ENCODE measurements at regions not wholly inside any gene's neighbourhood (a gene's known extent, or its start where the extent isn't known, plus 50 kb on each side); places are given as distances from the start of the nearest gene placed in this dataset.

GRCh38 chr13:91184244-91184926, 163.1 kb upstream of the MIR17HG start:
- no peak for DNase-seq

- DNase-seq = no peak
Observed at GRCh38 chr13:91185294-91185863, 162.1 kb upstream of the MIR17HG start.

- no peak for DNase-seq
Observed at GRCh38 chr13:91187522-91187921, 160.0 kb upstream of the MIR17HG start.

GRCh38 chr13:91189506-91189905, 158.0 kb upstream of the MIR17HG start:
- no peak for DNase-seq

GRCh38 chr13:91193358-91193757, 154.1 kb upstream of the MIR17HG start:
- DNase-seq = no peak

GRCh38 chr13:91195789-91196188, 151.7 kb upstream of the MIR17HG start:
- DNase-seq = no peak

GRCh38 chr13:91196958-91197357, 150.5 kb upstream of the MIR17HG start:
- no peak for DNase-seq

GRCh38 chr13:91199866-91200265, 147.6 kb upstream of the MIR17HG start:
- no peak for DNase-seq

- DNase-seq = no peak
Observed at GRCh38 chr13:91200486-91200885, 147.0 kb upstream of the MIR17HG start.

- no peak for DNase-seq
Observed at GRCh38 chr13:91203430-91203829, 144.1 kb upstream of the MIR17HG start.

GRCh38 chr13:91207261-91207660, 140.2 kb upstream of the MIR17HG start:
- DNase-seq = no peak

- DNase-seq = no peak
Observed at GRCh38 chr13:91211510-91211909, 136.0 kb upstream of the MIR17HG start.

- no peak for DNase-seq
Observed at GRCh38 chr13:91212231-91212630, 135.3 kb upstream of the MIR17HG start.

GRCh38 chr13:91214031-91214430, 133.5 kb upstream of the MIR17HG start:
- DNase-seq = no peak

GRCh38 chr13:91216928-91217700, 130.4 kb upstream of the MIR17HG start:
- DNase-seq = no peak

- no peak for DNase-seq
Observed at GRCh38 chr13:91219201-91219600, 128.3 kb upstream of the MIR17HG start.

GRCh38 chr13:91220872-91221271, 126.6 kb upstream of the MIR17HG start:
- DNase-seq = no peak

GRCh38 chr13:91228108-91228507, 119.4 kb upstream of the MIR17HG start:
- no peak for DNase-seq

- DNase-seq = no peak
Observed at GRCh38 chr13:91228940-91229339, 118.5 kb upstream of the MIR17HG start.

GRCh38 chr13:91232716-91233115, 114.8 kb upstream of the MIR17HG start:
- no peak for DNase-seq

GRCh38 chr13:91233291-91233690, 114.2 kb upstream of the MIR17HG start:
- DNase-seq = no peak

GRCh38 chr13:91236182-91236581, 111.3 kb upstream of the MIR17HG start:
- DNase-seq = no peak

GRCh38 chr13:91236921-91237320, 110.6 kb upstream of the MIR17HG start:
- DNase-seq = no peak

GRCh38 chr13:91238036-91238435, 109.5 kb upstream of the MIR17HG start:
- DNase-seq = no peak

All from NCI-H2107 (cell line).